Pons (tissue), 1 donor: ENCODE measurements at regions not wholly inside any gene's neighbourhood (a gene's known extent, or its start where the extent isn't known, plus 50 kb on each side); places are given as distances from the start of the nearest gene placed in this dataset.
"Not testable (repeated sequence)": the region's sequence is repeated elsewhere in the genome, so short reads cannot be mapped to it uniquely, and the experiment has no call there.

Experiments
- DNase-seq: peaks from one replicate; pipeline ENCODE4 v3.0.0-alpha.2; 2016; ENCODE audit warnings: low spot score

DNA sequence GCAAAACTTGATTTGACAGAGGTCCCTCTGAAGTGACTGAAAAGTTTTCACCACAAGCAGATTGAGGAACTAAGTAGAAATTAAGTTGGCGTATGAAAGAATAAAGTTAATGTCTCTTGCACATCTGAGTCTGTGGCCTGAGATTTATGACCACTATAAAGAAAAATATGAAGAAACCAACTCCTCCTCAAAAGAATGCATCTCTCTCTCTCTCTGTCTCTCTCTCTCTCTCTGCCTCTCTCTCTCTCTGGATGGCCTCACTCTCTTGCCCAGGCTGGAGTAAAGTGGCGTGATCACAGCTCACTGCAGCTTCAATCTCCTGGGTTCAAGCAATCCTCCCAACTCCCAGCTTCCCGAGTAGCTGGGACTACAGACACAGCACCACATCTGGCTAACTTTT, 55.2 kb downstream of the RPL22L1 start:
- no peak for DNase-seq

DNA sequence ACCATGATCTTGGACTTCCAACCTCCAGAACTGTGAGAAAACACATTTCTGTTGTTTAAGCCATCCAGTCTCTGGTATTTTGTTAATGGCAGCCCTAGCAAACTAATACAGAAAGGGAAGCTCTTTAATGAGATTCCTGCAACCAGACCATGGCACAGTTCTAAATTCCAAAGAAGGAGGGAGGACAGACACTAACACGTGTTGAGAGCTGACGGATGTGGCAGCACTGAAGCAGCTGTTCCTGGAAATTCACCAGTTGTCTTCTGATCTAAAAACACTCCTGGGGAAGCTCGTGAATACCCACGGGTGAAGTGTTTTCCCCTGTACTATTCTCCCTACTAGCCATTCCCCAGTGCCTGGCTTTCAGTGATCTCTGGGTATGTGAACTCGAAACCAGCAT, 56.7 kb downstream of the RPL22L1 start:
- no peak for DNase-seq

DNA sequence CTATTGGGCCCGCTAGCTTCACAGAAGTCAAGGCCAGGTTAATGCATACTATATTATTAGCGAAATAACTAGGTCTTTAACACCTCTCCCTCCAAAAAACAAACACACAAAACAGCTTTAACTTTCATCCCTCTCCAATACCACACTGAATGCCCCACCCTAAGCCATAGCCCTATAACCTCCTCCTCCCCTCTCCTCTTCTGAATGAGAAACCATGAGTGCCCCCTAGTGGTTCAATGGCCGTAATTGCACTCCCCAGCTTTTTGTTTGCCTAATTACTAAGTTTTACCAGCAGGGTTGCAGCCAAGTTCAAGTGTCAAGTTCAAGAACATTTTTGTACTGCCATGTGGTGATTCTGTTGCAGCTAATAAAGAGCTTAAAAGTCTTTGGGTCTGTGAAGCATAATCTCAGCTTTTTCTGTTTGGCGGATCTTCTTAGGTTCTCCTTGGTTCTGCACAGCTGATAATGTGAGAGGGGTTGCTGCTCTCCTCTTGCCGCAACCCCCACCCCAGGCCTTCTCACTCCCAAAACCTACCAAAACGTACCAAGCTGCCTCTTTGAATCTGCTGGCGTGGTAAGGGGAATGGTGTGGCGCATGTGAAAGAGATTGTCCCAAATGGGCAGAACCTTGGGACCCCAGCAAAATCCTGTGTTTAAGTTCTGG, 57.9 kb downstream of the RPL22L1 start:
- DNase-seq = peak; percentile 93

DNA sequence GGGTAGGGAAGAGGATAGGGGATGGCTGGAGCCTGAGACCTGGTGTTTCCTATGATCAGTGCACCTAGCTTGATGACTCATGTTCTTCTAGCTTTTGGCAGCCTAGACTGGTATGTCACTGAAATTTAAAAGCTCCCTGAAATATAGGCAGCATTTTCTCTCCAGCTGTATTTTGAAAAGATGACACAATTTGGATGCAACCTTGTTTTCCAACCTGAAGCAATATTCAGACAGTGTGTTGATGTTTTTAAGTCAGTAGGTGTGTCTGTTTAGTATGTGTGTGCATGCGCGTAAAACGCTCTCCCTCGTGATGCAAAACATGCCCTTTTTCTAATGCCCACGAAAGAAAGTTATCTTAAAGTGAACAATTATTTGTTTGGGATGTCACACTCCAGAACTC, 58.5 kb downstream of the RPL22L1 start:
- DNase-seq = no peak

DNA sequence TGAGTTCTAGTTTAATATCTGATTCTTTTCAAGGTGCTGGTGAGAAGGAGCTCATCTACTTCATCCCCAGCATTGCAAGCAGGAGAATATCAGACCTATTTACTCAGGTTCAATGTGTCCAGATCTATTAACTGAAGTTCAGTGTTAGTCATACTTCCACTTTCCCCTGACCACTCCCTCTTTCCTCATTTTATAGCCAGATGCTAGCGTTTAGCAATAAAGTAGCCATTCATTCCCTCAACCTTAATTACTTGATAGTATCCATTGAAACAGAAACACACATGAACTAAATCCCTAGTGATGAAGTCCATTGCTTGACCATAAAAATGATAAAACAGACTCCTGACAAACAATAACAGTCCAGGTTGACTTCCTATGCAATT, 60.0 kb downstream of the RPL22L1 start:
- no peak for DNase-seq

DNA sequence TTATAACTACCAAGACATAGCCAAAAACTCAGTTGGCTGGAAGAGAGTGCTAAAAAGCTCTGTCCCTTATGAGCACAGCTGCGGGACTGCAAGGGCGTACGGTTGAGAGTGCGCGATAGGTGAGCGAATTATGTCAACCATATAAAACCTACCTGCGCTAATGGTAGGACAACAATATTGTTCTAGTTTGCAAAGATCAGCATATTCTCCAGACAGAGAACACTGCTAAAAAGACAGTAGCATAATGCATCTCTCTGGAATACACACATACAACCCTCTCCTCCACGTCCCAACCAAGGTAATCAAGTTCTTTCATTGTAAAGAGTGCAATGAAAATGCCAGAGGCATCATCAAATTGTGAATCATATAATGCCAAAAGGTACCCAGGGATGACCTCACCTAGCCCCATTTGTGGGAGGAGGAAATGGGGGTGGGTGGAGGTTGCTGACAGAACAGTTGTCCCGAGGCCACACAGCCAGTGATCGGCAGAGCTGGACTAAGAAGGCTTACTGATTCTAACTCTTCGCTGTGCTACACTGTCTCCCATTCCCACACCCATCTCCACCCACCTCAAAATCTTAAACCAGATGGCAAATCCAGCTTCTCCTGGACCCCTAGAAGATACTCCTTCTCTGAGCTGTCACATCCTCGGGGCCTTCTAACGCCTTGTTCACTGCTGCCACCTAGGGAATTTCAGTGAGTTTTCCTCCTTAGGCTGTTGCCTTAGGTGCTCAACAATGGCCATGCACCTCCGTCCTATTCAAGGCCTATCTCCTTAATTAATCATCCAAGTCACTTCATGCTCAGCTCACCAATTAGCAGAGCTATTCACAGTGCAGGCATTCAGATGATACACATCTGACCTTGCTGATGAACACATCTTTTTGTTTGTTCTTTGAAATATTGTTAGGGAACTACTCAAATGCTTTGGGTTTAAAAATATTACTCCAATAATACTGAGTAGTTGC, 60.7 kb downstream of the RPL22L1 start:
- DNase-seq = peak; percentile 89

DNA sequence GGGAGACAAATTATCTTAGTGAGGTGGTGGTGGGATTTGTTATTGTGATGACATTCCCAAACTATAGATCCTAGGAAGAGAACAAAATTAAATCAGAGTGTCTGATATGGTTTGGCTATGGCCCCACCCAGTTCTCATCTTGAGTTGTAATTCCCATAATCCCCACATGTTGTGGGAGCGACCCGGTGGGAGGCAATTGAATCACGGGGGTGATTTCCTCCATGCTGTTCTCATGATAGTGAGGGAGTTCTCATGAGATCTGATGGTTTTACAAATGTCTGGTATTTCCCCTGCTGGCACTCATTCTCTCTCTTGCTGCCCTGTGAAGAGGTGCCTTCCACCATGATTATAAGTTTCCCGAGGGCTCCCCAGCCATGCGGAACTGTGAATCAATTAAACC, 62.0 kb downstream of the RPL22L1 start:
- DNase-seq = no peak

DNA sequence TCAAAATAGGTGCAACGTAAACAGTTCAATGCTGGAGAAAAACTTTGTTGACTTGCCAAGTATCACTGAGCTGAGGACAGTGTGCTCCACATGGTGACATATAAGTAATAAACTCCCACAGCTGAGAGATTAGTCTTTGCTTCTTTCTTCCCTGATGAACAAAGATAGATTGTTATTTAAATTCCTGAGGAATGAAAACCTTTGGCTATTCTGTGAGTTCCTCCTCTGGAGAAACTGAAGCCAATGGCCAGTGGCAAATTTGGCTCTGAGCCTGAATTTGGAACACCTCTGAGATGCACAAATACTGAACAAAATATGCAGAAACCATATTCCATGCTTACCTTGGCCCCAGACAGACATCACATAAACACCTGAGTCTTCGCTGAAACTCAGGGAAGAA, 63.3 kb downstream of the RPL22L1 start:
- no peak for DNase-seq

DNA sequence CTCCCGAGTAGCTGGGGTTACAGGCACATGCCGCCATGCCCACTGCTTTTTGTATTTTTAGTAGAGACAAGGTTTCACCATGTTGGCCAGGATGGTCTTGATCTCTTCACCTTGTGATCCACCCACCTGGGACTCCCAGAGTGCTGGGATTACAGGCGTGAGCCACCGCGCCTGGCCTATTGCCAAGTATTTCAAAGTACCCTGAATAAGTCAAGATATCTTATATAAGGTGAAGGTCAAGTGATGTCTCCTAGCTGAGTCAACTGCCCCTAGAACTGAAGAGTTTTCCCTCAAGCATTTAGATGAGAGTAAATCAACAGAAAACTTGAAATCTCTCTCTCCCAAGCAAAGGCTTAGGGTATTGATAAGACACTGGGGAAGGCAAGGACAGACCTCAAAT, 63.9 kb downstream of the RPL22L1 start:
- DNase-seq = no peak

DNA sequence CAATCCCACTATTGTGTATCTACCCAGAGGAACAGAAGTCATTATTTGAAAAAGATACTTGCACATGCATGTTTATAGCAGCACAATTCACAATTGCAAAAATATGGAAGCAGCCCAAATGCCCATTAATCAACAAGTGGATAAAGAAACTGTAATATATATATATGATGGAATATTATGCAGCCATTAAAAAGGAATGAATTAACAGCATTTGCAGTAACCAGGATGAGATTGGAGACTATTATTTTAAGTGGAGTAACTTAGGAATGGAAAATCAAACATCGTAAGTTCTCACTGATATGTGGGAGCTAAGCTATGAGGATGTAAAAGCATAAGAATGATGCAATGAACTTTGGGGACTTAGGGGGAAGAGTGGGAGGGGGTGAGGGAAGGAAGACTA, 64.7 kb downstream of the RPL22L1 start:
- DNase-seq = not testable (repeated sequence)

DNA sequence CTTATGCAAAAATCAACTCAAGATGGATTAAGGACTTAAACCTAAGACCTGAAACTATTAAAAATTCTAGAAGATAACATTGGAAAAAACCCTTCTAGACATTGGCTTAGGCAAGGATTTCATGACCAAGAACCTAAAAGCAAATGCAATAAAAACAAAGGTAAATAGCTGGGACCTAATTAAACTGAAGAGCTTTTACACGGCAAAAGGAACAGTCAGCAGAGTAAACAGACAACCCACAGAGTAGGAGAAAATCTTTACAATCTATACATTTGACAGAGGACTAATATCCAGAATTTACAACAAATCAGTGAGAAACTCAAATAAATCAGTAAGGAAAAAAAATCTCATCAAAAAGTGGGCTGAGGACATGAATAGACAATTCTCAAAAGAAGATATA, 65.4 kb downstream of the RPL22L1 start:
- DNase-seq = not testable (repeated sequence)

DNA sequence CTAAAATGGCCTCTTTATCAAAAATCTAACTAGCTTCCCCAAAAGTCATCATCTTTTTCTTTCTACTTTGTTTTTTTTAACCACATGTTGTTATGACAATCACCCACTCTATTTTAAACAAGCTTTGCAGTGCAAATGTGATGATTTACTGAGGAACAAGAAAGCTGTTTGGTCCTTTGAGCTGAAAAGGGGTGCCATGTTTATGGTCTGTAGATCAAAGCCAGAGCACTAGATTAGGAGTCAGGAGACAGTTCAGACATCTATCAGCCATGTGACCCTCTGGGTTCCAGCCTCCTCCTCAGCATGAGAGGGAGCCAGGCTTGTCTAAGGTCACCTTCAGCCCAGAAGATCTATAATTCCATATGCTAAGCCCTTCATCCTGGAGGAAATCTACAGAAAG, 65.9 kb downstream of the RPL22L1 start:
- DNase-seq = no peak

DNA sequence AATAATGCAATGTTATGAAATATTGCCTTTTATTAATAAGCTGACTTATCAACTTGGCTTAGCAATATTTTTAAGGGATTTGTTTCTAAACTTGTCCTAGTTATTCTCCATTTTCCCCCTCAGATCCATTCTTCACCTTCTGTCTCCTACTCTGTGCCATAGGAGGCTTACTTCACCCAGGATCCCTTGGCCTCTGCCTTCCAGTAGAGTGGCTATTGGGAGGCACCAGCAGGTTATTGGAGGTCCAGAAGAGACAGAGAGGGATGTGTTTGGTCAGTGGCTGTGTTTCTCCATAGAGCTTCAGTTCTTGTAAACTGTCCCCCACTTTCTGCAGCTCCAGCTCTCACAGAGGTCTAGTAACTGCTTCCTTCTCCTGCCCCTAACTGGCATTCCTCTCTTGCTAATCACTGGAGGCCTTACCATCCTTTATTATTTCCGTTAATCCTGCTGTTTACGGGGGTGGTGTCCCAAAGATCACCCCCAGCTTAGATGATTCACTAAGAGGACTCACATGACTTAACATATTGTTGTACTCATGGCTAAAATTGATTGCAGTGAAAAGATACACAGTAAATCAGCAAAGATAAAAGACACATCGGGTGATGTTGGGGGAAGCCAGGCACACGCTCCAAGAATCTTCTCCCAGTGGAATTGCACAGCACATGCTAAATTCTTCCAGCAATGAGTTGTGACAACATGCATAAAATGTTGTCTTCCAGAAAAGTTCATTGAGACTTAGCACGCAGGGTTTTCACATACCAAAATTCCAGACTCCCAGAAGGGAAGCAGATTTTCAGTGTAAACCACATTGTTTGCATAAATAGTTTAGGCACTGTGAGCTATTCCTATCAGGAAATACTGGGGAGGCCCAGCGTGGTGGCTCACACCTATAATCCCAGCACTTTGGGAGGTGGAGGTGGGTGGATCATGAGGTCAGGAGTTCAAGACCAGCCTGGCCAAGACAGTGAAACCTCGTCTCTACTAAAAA, 67.5 kb downstream of the RPL22L1 start:
- DNase-seq = no peak

DNA sequence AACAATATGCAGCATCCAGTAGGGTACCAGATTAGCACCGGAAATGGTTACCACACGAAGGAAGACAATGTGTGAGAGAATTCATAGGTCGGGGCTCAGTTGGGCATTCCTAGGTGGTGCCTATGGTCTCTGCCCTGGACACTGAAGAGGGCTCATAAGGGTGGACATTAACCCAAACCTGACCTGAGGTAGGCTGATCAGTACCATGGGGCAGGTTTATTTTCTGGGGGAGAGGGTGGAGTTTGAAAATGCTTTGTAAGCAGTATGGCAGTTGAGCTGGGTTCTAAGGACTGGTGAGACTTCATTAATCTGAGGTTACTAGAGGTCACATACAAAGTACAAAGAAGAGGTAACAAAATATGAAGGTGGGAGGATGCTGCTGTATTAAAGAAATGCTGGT, 68.4 kb downstream of the RPL22L1 start:
- no peak for DNase-seq

DNA sequence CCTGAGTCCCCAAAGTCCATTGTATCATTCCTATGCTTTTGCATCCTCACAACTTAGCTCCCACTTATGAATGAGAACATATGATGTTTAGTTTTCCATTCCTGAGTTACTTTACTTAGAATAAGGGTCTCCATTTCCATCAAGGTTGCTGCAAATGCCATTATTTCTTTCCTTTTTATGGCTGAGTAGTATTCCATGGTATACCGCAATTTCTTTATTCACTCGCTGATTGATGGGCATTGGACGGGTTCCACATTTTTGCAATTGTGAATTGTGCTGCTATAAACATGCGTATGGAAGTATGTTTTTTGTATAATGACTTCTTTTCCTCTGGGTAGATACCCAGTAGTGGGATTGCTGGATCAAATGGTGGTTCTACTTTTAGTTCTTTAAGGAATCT, 69.7 kb downstream of the RPL22L1 start:
- DNase-seq = not testable (repeated sequence)

DNA sequence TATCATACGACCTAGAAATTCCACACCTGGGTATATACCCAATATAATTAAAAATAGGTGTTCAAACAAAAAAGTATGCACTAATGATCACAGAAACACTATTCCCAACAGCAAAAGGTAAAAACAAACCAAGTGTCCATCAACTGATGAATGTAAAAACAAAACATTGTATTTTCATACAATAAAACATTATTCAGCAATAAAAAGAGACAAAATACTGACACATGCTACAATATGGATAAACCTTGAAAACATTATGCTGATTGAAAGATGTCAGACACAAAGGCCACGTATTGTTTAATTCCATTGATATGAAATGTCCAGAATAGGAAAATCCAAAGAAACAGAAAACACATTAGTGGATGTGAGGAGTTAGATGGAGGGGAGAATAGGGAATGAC, 71.0 kb downstream of the RPL22L1 start:
- no peak for DNase-seq

DNA sequence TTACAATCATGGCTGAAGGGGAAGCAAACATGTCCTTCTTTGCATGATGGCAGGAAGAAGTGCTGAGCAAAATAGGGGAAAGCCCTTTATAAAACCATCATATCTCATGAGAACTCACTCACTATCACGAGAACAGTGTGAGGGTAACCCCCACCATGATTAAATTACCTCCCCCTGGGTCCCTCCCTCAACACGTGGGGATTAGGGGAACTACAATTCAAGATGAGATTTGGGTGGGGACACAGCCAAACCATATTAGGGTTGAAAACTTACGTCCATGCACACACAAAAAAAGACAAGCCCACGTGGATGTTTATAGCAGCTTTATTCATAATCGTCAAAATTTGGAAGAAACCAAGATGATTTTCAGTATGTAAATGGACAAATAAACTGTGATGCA, 72.3 kb downstream of the RPL22L1 start:
- DNase-seq = no peak

DNA sequence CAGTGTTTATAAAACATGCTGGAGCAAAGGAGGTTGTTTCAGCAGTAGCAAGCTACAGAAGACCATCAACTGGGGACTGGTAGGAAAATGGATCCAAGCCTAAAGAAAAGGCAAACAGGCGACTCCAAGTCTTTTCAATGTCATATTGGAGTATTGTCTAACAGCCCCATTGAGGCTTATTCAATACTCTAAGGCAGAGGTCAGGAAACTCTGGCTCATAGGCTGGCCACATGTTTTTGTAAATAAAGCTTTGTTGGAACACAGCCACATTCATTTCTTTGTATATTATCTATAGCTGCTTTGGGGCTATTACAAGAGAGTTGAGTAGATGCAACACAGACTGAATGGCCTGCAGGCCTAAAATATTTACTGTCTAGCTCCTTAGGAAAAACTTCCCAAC, 77.5 kb downstream of the RPL22L1 start:
- no peak for DNase-seq

DNA sequence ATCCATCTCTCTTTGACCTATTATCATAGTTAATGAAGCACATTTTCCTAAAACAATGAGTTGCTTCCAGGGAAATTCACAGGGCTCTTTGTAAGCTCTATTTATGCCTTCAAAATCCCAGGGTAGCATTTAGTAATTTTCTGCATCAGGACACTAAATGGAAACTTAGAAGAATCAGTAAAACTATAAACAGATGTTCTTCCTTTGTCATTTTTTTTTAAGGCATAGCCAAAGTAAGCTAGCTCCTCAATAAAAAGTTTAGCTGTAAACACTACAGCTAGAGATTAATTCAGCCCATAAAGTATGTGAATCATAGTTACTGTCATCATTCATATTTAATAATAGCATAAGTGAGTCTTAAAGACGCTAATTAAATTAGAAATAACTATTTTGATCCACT, 79.3 kb downstream of the RPL22L1 start:
- no peak for DNase-seq

DNA sequence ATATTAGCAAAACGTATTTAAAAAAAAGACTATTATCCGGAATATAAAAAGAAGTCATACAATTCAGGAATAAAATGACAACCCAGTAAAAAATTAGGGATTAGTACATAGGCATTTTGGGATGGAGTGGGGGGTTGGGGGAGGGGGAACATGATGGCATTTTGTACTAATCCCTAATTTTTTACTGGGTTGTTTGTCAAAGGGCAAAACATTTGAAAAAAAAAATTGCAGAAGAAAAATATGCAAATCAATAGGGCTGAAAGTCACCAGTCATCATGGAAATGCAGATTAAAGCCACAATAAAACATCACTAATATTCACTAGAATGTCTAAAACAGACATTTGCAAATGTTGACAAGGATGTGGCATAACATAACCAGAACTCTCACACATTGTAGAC, 82.5 kb downstream of the RPL22L1 start:
- no peak for DNase-seq

DNA sequence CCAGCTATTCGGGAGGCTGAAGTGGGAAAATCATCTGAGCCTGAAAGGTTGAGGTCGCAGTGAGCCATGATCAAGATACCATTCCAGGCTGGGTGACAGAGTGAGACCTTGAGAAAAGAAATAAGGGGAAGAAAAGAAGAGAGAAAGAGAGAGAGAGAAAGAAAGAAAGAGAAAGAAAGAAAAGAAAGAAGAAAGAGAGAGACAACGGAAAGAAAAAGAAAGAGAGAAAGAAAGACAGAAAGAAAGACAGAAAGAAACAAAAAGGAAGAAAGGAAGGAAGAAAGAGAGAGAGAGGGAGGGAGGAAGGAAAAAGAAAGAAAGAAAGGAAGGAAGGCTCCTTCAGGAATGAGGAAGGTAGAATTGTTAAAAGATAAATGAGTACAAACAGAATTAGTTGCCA, 84.5 kb downstream of the RPL22L1 start:
- no peak for DNase-seq

DNA sequence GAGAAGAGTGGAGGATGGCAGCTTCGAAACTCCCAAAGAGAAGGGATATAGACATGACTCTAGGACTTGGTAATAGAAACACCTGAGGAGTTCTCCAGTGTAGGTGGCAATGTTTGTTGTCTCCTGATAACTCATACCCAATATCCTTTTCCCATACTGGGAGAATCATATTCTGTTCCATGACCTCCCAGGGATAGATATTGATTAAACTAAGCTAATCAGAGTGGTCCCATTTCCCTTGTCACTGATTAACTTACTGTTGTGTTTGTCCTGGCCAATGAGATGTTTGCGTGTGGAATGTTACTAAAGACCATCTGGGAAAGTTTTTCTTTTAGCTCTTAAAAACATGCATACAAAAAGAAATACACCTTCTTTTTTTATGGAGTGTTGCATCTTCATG, 85.6 kb downstream of the RPL22L1 start:
- DNase-seq = no peak
